DMS153 treated with DMSO at 0.1 percent for 48 hours (cell line): ENCODE measurements at regions not wholly inside any gene's neighbourhood (a gene's known extent, or its start where the extent isn't known, plus 50 kb on each side); places are given as distances from the start of the nearest gene placed in this dataset.
"Not testable (repeated sequence)": the region's sequence is repeated elsewhere in the genome, so short reads cannot be mapped to it uniquely, and the experiment has no call there.

Experiments
- DNase-seq: peaks from one replicate; lab custom pipeline; 2025; ENCODE audit not compliant: unreplicated experiment; lab: John Stamatoyannopoulos, UW

GRCh38 chr16:29355339-29356059, 51.0 kb downstream of the NPIPB11 start:
- not testable (repeated sequence) for DNase-seq

DNA sequence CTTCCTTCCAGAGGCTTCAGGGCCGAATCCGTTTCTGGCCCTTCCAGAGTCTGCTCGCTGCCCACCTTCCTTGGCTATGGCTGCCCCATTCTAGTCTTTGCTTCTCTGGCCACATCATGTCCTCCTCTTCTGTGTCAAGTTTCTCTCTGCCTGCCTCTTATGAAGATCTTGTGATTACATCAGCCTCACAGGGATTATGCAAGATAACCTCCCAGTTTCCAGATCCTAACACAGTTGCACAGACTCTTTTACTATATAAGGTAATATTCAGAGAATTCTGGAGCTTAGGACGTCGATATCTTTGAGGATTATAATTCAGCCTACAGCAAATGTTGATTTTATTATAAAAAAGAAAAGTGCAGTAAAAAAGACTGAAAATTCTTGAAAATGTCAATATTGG, 52.1 kb downstream of the NPIPB11 start:
- DNase-seq = not testable (repeated sequence)

DNA sequence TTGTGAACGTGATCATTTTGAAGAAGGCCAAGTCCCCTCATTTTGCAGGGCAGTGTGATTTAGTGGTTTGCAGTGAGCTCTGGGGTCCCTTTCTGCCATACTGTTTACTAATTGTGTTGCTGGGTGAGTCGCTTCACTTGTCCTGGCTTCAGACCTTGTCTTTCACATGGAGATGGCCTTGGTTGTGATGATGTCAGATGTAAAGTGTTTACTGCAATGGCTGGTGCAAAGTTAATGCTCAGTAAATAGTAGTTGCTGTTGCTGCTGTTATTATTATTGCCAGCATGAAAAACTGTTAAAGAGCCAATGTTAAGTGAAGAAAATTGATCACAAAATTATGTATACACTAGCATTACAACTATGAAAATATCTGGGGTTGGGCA, 53.9 kb downstream of the NPIPB11 start:
- not testable (repeated sequence) for DNase-seq

DNA sequence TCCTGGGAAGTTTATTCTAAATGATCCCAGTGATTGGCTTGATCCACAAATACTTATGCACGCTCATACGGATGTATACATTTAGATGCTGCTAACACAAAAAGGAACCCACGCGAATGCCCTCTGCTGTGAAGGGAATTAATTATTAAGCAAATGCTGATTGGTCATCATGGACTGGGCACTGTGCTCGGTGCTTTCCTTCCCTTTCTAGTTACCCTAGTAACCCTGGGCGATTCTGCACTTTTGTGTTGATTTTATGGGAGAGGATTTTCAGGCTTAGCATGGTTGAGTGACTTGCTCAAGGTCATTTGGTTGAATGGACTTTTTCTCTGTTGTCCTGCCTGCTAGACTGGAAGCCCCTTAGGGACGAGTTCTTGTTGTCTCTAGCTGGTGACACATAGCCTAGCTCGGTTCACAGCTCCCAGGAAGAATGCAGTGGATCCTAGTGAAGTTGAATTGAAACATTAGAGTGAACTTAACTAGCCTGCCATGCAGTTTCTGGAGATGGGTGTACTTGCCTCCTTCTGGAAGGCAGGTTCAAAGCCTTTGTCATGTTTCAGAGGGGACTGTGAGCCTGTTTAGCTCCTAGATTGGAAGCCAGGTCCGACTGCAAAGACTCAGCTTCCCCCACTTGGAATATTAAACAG, 54.4 kb downstream of the NPIPB11 start:
- DNase-seq = not testable (repeated sequence)

DNA sequence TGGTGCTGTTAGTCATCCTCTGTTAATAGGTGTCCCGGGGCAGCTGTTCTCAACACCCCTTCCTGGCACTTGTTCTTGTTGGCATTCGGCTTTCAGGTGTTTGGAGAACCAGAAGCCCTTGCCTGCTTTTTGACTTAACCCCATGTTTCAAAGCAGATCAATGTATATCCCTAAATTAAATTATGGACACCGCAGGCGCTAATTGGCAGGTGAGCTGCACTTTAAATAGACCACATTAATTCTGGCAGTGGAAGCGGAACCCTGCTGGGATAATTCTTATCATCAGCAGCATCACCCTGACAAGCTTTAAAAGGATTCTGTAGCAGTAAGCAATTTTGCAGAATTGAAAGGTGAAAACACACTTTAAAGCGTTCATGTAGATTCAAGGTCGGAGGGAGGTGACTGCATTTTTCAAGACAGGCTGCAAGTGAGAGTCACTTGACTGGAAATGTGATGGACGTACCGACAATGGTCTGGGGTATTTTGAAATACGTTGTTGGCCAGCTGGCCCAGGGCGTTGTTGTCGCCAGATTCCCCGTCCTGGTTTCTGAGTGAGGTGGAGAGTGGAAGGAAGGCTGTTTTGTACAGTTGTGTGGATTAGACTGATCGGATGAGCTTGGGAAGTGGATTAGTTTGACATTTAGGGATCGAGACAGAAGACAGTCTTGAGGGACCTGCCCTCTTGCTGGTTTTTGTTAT, 55.1 kb downstream of the NPIPB11 start:
- DNase-seq = not testable (repeated sequence)

GRCh38 chr16:29349966-29350365, 56.5 kb downstream of the NPIPB11 start:
- DNase-seq = not testable (repeated sequence)

- not testable (repeated sequence) for DNase-seq
These were observed 57.8 kb downstream of the NPIPB11 start for GRCh38 chr16:29348748-29349147.

- DNase-seq = not testable (repeated sequence)
These were observed 58.3 kb downstream of the NPIPB11 start for GRCh38 chr16:29348123-29348690.

- DNase-seq = not testable (repeated sequence)
These were observed 59.5 kb downstream of the NPIPB11 start for GRCh38 chr16:29346796-29347580.

- not testable (repeated sequence) for DNase-seq
These were observed 60.3 kb downstream of the NPIPB11 start for GRCh38 chr16:29346203-29346602.

DNA sequence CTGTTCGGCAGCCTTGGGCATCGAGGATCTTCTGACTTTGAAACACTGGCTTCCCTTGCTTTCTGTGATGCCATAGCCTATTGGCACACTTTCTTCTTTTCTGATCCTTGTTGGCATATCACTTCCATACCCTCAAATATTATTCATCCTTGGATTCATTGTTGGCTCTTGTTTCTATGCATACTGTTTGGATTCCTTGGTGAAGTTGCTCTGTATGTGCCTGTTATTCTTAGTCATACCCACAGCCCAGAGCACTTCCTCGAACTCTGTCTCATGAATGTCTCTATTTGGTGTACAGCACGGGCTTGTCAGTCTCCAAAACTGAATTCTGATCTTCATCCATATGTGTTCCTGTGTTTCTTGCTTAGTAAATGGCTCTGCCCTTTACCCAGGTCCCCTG, 63.6 kb downstream of the NPIPB11 start:
- DNase-seq = not testable (repeated sequence)

GRCh38 chr16:29340779-29341438, 65.6 kb downstream of the NPIPB11 start:
- DNase-seq = not testable (repeated sequence)

DNA sequence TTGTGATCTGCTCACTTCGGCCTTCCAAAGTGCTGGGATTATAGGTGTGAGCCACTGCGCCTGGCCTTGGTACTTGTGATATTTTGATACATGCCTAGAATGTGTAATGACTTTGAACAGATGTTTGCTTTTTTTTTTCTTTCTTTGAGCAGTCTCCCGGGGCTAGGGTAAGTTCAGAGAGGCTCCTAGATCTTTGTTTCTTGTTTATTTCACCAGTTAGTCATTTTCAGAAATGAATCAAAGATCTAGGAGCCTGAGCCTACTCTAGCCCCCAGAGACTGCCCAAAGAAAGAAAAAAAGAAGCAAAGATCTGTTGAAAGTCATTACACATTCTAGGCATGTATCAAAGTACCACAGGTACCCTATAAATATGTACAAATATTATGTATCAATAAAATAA, 66.3 kb downstream of the NPIPB11 start:
- DNase-seq = not testable (repeated sequence)

DNA sequence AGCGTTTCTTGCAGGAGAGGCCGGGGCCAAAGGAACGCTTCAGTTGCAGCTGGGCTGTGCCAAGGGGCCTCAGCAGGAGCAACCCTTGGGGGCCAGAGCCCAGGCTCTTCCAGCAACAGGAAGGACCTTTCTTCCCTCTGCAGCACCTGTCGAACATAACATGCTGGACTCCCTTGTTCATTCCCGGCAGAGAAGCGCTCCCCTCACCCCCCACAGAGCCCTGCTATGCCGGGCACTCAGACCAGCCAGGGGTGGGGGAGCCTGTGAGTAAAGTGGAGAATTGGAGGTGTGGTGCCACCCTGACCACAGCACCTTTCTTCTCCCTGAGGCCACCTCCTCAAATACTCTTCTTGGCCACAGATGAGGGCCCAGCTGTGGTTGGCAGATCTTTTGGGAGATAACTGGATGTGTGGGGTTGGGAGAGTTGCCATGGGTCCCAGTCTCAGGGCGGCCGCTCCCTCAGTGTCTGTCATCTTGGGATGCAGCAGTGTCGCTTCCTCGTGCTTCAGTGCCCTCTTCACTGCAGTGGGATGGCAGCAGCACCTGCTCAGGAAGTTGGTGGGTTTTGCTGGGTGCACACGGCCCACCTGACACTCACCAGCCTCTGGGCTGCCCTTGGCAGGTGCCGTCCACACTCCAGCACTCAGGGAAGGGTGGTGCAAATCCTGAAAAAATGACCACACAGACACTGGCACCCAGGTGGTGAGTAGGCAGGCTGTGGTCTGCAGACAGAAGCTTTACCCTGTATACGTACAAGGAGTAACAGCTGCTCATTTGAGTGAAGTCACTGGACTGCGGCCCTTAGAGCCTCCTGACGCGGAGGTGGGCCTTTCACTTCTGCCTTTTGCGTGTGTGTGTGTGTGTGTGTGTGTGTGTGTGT, 67.5 kb downstream of the NPIPB11 start:
- not testable (repeated sequence) for DNase-seq

DNA sequence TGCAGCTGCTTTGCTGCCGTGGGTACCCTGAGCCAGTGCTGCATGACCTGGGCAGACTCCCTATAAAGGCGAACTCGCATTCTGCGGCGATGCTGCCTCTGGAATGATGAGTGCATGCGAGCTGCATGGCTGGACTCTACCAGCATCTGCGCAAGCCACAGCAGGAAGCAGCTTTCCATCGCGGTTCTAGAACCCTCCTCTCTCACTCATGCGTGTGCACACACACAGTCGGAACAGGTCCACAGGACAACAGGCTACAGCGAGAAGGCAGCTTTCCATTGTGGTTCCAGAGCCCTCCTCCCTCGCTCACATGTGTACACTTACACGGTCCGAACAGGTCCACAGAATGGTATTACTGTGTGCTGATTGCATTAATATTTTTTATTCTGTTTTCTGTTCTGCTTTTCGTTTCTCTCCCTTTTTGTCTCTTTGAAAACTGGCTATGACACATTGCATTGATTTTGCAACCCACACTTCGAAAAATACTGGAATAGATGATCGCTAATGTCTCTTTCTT, 69.1 kb downstream of the NPIPB11 start:
- not testable (repeated sequence) for DNase-seq

- DNase-seq = not testable (repeated sequence)
These were observed 71.0 kb downstream of the NPIPB11 start for GRCh38 chr16:29335549-29335846.

- not testable (repeated sequence) for DNase-seq
These were observed 71.5 kb downstream of the NPIPB11 start for GRCh38 chr16:29334776-29335548.

DNA sequence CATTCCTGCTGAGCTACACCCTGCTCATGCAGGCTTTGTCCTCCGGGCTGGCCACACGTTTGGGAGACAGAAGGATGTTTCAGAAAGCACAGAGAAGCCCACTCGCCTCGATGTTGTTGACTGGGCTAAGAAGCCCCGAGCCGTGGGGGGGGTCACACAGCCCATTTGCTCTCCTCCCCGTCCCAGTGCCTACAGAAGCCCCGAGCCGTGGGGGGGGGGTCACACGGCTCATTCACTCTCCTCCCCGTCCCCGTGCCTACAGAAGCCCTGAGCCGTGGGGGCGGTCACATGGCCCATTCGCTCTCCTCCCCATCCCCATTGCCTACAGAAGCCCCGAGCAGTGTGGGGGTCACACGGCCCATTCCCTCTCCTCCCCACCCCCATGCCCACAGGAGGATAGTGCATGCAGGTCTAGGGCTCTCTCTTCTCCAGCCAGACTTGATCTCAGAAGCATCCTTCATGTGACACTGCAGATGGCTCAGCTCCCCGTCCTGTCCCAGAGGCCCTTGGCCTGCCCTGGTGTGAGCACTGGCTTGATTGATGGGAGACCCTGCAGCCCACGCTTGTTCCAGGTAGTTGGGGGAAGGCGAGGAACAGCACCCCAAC, 72.9 kb downstream of the NPIPB11 start:
- DNase-seq = not testable (repeated sequence)
